ENCODE measurements at regions not wholly inside any gene's neighbourhood (a gene's known extent, or its start where the extent isn't known, plus 50 kb on each side); places are given as distances from the start of the nearest gene placed in this dataset.
"Not testable (repeated sequence)": the region's sequence is repeated elsewhere in the genome, so short reads cannot be mapped to it uniquely, and the experiment has no call there.

- DNase-seq (ENCODE audit: low spot score), result no peak
These were observed 170.8 kb downstream of the SUCLG1 start for GRCh38 chr2:84288293-84288692.

- no peak for DNase-seq (ENCODE audit: low spot score)
These were observed 172.2 kb downstream of the SUCLG1 start for GRCh38 chr2:84286878-84287277.

GRCh38 chr2:84285056-84285747 lies 173.9 kb downstream of the SUCLG1 start:
- DNase-seq (ENCODE audit: low spot score), result no peak

GRCh38 chr2:84283506-84283905 lies 175.6 kb downstream of the SUCLG1 start:
- no peak for DNase-seq (ENCODE audit: low spot score)

- DNase-seq (ENCODE audit: low spot score), result no peak
These were observed 177.6 kb downstream of the SUCLG1 start for GRCh38 chr2:84281510-84281909.

- no peak for DNase-seq (ENCODE audit: low spot score)
These were observed 178.2 kb downstream of the SUCLG1 start for GRCh38 chr2:84280873-84281272.

- no peak for DNase-seq (ENCODE audit: low spot score)
These were observed 180.7 kb downstream of the SUCLG1 start for GRCh38 chr2:84278386-84278785.

GRCh38 chr2:84276590-84277255 lies 182.4 kb downstream of the SUCLG1 start:
- no peak for DNase-seq (ENCODE audit: low spot score)

- no peak for DNase-seq (ENCODE audit: low spot score)
These were observed 185.7 kb downstream of the SUCLG1 start for GRCh38 chr2:84273406-84273805.

GRCh38 chr2:84271977-84272376 lies 187.1 kb downstream of the SUCLG1 start:
- DNase-seq (ENCODE audit: low spot score), result no peak

GRCh38 chr2:84257831-84258230 lies 201.2 kb downstream of the SUCLG1 start:
- DNase-seq (ENCODE audit: low spot score), result no peak

GRCh38 chr2:84251651-84252302 lies 207.3 kb downstream of the SUCLG1 start:
- DNase-seq (ENCODE audit: low spot score), result no peak

GRCh38 chr2:84249140-84249539 lies 209.9 kb downstream of the SUCLG1 start:
- DNase-seq (ENCODE audit: low spot score), result no peak

GRCh38 chr2:84247532-84247931 lies 211.5 kb downstream of the SUCLG1 start:
- no peak for DNase-seq (ENCODE audit: low spot score)

GRCh38 chr2:84243788-84244733 lies 215.0 kb downstream of the SUCLG1 start:
- no peak for DNase-seq (ENCODE audit: low spot score)

- no peak for DNase-seq (ENCODE audit: low spot score)
These were observed 220.2 kb downstream of the SUCLG1 start for GRCh38 chr2:84238907-84239306.

- DNase-seq (ENCODE audit: low spot score), result no peak
These were observed 222.8 kb downstream of the SUCLG1 start for GRCh38 chr2:84236288-84236687.

GRCh38 chr2:84234103-84234502 lies 225.0 kb downstream of the SUCLG1 start:
- DNase-seq (ENCODE audit: low spot score), result no peak

- no peak for DNase-seq (ENCODE audit: low spot score)
These were observed 227.6 kb downstream of the SUCLG1 start for GRCh38 chr2:84231478-84231877.

GRCh38 chr2:84224121-84224520 lies 235.0 kb downstream of the SUCLG1 start:
- DNase-seq (ENCODE audit: low spot score), result no peak

GRCh38 chr2:84223191-84223590 lies 235.9 kb downstream of the SUCLG1 start:
- no peak for DNase-seq (ENCODE audit: low spot score)

GRCh38 chr2:84221102-84221501 lies 238.0 kb downstream of the SUCLG1 start:
- not testable (repeated sequence) for DNase-seq (ENCODE audit: low spot score)
